GM12873 (cell line): ENCODE measurements at regions not wholly inside any gene's neighbourhood (a gene's known extent, or its start where the extent isn't known, plus 50 kb on each side); places are given as distances from the start of the nearest gene placed in this dataset.

Source experiments
- CTCF ChIP-seq: IDR thresholded peaks from 2 replicates; pipeline ENCODE4 v1.5.1; 2012; ENCODE audit warnings: low read depth, mild to moderate bottlenecking, moderate library complexity, low read length, control low read depth; ENCODE audit not compliant: insufficient read depth; ENCODE audit errors: missing control alignments

GRCh38 chr4:138334346-138335016 is 92.3 kb upstream of the SLC7A11 start:
- TF ChIP-seq CTCF: no peak

GRCh38 chr4:138330531-138330930 is 88.4 kb upstream of the SLC7A11 start:
- TF ChIP-seq CTCF: no peak

GRCh38 chr4:138329506-138330070 is 87.4 kb upstream of the SLC7A11 start:
- no peak for TF ChIP-seq CTCF

GRCh38 chr4:138327338-138327737 is 85.2 kb upstream of the SLC7A11 start:
- TF ChIP-seq CTCF: no peak

GRCh38 chr4:138320831-138321230 is 78.7 kb upstream of the SLC7A11 start:
- no peak for TF ChIP-seq CTCF

GRCh38 chr4:138320030-138320429 is 77.9 kb upstream of the SLC7A11 start:
- TF ChIP-seq CTCF: no peak

- TF ChIP-seq CTCF: no peak
These were observed 75.1 kb upstream of the SLC7A11 start for GRCh38 chr4:138317175-138317748.
